ENCODE measurements at regions not wholly inside any gene's neighbourhood (a gene's known extent, or its start where the extent isn't known, plus 50 kb on each side); places are given as distances from the start of the nearest gene placed in this dataset.

GRCh38 chr18:28712796-28713425 is 536.0 kb upstream of the CDH2 start:
- no peak for DNase-seq (ENCODE audit: low spot score)

- DNase-seq (ENCODE audit: low spot score) = no peak
Observed at GRCh38 chr18:28712172-28712571, 535.2 kb upstream of the CDH2 start.

- DNase-seq (ENCODE audit: low spot score) = no peak
Observed at GRCh38 chr18:28711096-28711495, 534.2 kb upstream of the CDH2 start.

GRCh38 chr18:28707006-28707405 is 530.1 kb upstream of the CDH2 start:
- DNase-seq (ENCODE audit: low spot score) = no peak

- DNase-seq (ENCODE audit: low spot score) = no peak
Observed at GRCh38 chr18:28706397-28706796, 529.5 kb upstream of the CDH2 start.

- no peak for DNase-seq (ENCODE audit: low spot score)
Observed at GRCh38 chr18:28705482-28705881, 528.6 kb upstream of the CDH2 start.

- DNase-seq (ENCODE audit: low spot score) = no peak
Observed at GRCh38 chr18:28692337-28692736, 515.4 kb upstream of the CDH2 start.

GRCh38 chr18:28691496-28691840 is 514.5 kb upstream of the CDH2 start:
- no peak for DNase-seq (ENCODE audit: low spot score)

GRCh38 chr18:28690836-28691495 is 514.0 kb upstream of the CDH2 start:
- DNase-seq (ENCODE audit: low spot score) = no peak

- DNase-seq (ENCODE audit: low spot score) = no peak
Observed at GRCh38 chr18:28690100-28690499, 513.2 kb upstream of the CDH2 start.

- DNase-seq (ENCODE audit: low spot score) = no peak
Observed at GRCh38 chr18:28689588-28689987, 512.7 kb upstream of the CDH2 start.

- DNase-seq (ENCODE audit: low spot score) = no peak
Observed at GRCh38 chr18:28684746-28685355, 507.9 kb upstream of the CDH2 start.

GRCh38 chr18:28682912-28683311 is 506.0 kb upstream of the CDH2 start:
- no peak for DNase-seq (ENCODE audit: low spot score)

- DNase-seq (ENCODE audit: low spot score) = no peak
Observed at GRCh38 chr18:28669165-28669564, 492.2 kb upstream of the CDH2 start.

- DNase-seq (ENCODE audit: low spot score) = no peak
Observed at GRCh38 chr18:28666216-28666615, 489.3 kb upstream of the CDH2 start.

GRCh38 chr18:28657961-28658360 is 481.0 kb upstream of the CDH2 start:
- no peak for DNase-seq (ENCODE audit: low spot score)

- DNase-seq (ENCODE audit: low spot score) = no peak
Observed at GRCh38 chr18:28652654-28653053, 475.7 kb upstream of the CDH2 start.

GRCh38 chr18:28651298-28651697 is 474.4 kb upstream of the CDH2 start:
- no peak for DNase-seq (ENCODE audit: low spot score)

- no peak for DNase-seq (ENCODE audit: low spot score)
Observed at GRCh38 chr18:28650860-28651259, 473.9 kb upstream of the CDH2 start.

GRCh38 chr18:28647961-28648360 is 471.0 kb upstream of the CDH2 start:
- DNase-seq (ENCODE audit: low spot score) = no peak

GRCh38 chr18:28637897-28638296 is 461.0 kb upstream of the CDH2 start:
- DNase-seq (ENCODE audit: low spot score) = no peak

GRCh38 chr18:28635530-28635929 is 458.6 kb upstream of the CDH2 start:
- DNase-seq (ENCODE audit: low spot score) = no peak

- no peak for DNase-seq (ENCODE audit: low spot score)
Observed at GRCh38 chr18:28626756-28627155, 449.8 kb upstream of the CDH2 start.

GRCh38 chr18:28607991-28608390 is 431.1 kb upstream of the CDH2 start:
- DNase-seq (ENCODE audit: low spot score) = no peak
